ENCODE measurements at regions not wholly inside any gene's neighbourhood (a gene's known extent, or its start where the extent isn't known, plus 50 kb on each side); places are given as distances from the start of the nearest gene placed in this dataset.

GRCh38 chr4:23322732-23323131 lies 567.1 kb downstream of the PPARGC1A start:
- H3K4me3 ChIP-seq (ENCODE audit: low read depth, low read length): no peak overlapping the region
- no peak for TF ChIP-seq CTCF (IDR thresholded peaks at IDR 0.05; ENCODE audit: borderline replicate concordance, insufficient read depth, low read depth, low read length)

GRCh38 chr4:23320931-23321587 lies 568.8 kb downstream of the PPARGC1A start:
- no peak for TF ChIP-seq CTCF (IDR thresholded peaks at IDR 0.05; ENCODE audit: borderline replicate concordance, insufficient read depth, low read depth, low read length)
- H3K4me3 ChIP-seq (ENCODE audit: low read depth, low read length): no peak overlapping the region

DNA sequence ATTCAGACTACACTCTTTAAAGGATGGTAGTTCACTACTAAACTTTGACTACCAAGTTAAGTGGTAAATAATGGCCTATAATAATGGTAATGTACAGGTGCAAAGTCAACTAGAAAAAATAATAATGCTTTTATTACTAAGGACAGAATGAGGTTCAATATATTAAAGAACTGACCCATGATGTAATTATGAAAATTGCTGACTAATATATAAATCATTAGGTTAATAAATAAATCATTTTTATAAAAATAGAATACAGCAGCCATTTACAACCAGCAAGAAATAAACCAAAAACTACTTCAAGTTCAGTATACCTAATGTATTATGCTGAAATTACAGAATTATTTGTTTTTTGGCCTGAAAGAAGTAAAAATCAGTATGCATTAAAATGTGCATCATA lies 577.2 kb downstream of the PPARGC1A start:
- H3K4me3 ChIP-seq (ENCODE audit: low read depth, low read length): no peak overlapping the region
- TF ChIP-seq CTCF (IDR thresholded peaks at IDR 0.05; ENCODE audit: borderline replicate concordance, insufficient read depth, low read depth, low read length): no peak

- TF ChIP-seq CTCF (IDR thresholded peaks at IDR 0.05; ENCODE audit: borderline replicate concordance, insufficient read depth, low read depth, low read length): no peak
- no peak overlapping the region for H3K4me3 ChIP-seq (ENCODE audit: low read depth, low read length)
Measured at GRCh38 chr4:23311983-23312382, 577.9 kb downstream of the PPARGC1A start.

- TF ChIP-seq CTCF (IDR thresholded peaks at IDR 0.05; ENCODE audit: borderline replicate concordance, insufficient read depth, low read depth, low read length): no peak
- no peak overlapping the region for H3K4me3 ChIP-seq (ENCODE audit: low read depth, low read length)
Measured at GRCh38 chr4:23305026-23305425, 584.8 kb downstream of the PPARGC1A start.

DNA sequence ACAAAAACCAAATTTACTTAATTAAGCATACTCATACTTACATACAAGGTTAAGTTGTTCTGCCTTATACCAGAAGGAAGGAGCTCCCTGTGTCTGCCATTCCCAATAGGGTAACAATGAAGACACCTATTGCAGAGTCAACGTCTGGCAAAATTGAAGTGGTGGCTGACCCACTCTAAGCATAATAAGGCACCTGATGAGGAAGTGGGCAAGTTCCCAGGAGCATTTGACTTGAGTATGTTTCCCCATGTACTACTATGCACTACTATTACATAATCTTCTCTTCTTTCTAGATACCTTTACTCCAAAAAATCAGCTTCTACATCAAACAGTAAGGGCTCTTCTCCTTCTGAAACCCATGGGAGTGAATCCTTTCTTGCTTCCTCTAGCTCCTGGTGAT lies 591.5 kb downstream of the PPARGC1A start:
- no peak overlapping the region for H3K4me3 ChIP-seq (ENCODE audit: low read depth, low read length)
- TF ChIP-seq CTCF (IDR thresholded peaks at IDR 0.05; ENCODE audit: borderline replicate concordance, insufficient read depth, low read depth, low read length): no peak

GRCh38 chr4:23297327-23297726 lies 592.5 kb downstream of the PPARGC1A start:
- TF ChIP-seq CTCF (IDR thresholded peaks at IDR 0.05; ENCODE audit: borderline replicate concordance, insufficient read depth, low read depth, low read length): no peak
- no peak overlapping the region for H3K4me3 ChIP-seq (ENCODE audit: low read depth, low read length)
